ENCODE measurements at regions not wholly inside any gene's neighbourhood (a gene's known extent, or its start where the extent isn't known, plus 50 kb on each side); places are given as distances from the start of the nearest gene placed in this dataset.

DNA sequence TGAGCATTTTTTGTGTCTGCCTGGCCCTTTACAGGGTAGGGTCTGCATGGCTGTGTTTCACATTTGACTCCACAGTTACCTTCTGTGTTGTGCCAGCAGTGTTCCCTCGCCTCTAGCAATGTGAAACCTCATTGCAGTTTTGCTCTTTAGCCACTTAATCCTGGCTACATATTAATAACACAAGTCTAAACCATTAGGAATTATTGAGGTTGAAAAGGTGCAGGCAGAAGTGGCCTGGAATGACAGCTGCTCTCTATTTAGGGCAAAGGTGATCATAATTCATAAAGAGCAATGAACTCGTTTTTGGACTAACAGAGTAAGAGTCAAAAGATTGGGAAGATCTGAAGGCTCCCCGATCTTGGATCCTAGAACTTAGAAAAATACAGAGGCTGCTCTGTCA lies 176.7 kb upstream of the RAD23B start:
- Histone ChIP-seq H3K27me3 (replicated peaks; ENCODE audit: insufficient read depth, low read depth, low read length, poor library complexity) (peaks cover 3% of the 10 kb centered on the region), H3K4me1 (ENCODE audit: insufficient read depth, low read length, poor library complexity, severe bottlenecking) (no peaks in the 10 kb centered on the region), H3K36me3 (ENCODE audit: insufficient read depth, low read length, poor library complexity, severe bottlenecking) (no peaks in the 10 kb centered on the region), H3K9me3 (ENCODE audit: low read depth, low read length, poor library complexity, severe bottlenecking) (no peaks in the 10 kb centered on the region), H3K4me3 (ENCODE audit: low read depth, low read length, poor library complexity, severe bottlenecking) (no peak overlapping the region), H3K27ac (ENCODE audit: low read depth, low read length, poor library complexity, severe bottlenecking) (no peak overlapping the region)
- DNase-seq (ENCODE audit: low spot score): no peak
- ChIA-PET CTCF (no interaction called here), POLR2A (ENCODE audit: low non-redundant PET) (no interaction called here)
- no TSS peak for BruUV-seq (replicated peaks)
- intact Hi-C loops (cut with micrococcal nuclease; ENCODE audit: unreplicated experiment): no loop called here
- TF ChIP-seq, protein P1, sequence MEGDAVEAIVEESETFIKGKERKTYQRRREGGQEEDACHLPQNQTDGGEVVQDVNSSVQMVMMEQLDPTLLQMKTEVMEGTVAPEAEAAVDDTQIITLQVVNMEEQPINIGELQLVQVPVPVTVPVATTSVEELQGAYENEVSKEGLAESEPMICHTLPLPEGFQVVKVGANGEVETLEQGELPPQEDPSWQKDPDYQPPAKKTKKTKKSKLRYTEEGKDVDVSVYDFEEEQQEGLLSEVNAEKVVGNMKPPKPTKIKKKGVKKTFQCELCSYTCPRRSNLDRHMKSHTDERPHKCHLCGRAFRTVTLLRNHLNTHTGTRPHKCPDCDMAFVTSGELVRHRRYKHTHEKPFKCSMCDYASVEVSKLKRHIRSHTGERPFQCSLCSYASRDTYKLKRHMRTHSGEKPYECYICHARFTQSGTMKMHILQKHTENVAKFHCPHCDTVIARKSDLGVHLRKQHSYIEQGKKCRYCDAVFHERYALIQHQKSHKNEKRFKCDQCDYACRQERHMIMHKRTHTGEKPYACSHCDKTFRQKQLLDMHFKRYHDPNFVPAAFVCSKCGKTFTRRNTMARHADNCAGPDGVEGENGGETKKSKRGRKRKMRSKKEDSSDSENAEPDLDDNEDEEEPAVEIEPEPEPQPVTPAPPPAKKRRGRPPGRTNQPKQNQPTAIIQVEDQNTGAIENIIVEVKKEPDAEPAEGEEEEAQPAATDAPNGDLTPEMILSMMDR (conservative IDR thresholded peaks at IDR 0.05; ENCODE audit: low read depth, low read length): no peak
- no peak for TF ChIP-seq EZH2 (IDR thresholded peaks at IDR 0.05; ENCODE audit: borderline replicate concordance, low read depth, low read length, poor library complexity, severe bottlenecking)

DNA sequence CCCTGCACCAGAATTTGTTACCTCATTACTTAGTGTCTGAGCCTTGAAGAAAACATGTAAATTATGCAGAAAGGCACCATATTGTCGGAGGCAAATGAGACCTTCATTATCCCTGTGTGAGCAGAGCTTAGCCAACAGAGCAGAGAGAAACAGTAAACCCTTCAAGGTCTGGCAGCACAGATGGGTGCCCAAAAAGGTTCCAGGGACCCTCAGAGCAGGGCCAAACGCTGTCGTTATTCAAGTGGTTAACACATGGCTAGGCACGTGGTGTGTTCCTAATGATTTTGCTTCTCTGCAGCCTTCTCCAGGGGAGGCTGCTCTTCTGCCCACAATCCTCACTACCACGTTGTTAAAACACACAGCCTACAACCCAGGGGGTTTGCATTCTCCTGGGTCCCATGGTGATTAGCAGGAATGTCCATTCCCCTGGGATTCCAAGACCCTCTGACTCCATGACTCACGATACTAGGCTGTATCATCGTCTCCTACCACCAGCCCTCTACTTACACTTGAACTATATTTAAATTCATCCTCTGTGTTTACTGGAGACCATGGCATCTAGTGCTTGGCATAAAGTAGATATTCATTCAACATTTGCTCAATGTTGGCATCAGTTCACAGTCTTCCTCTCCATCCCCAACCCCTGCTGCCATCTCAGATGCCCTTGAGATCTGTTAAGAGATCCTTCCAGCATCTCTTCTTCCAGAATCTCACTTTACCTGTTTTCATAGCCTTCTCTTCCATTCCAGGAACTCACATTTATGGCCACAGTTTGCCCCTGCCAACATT lies 174.5 kb upstream of the RAD23B start:
- Histone ChIP-seq H3K36me3 (ENCODE audit: insufficient read depth, low read length, poor library complexity, severe bottlenecking) (no peaks in the 10 kb centered on the region), H3K4me3 (ENCODE audit: low read depth, low read length, poor library complexity, severe bottlenecking) (no peak overlapping the region), H3K4me1 (ENCODE audit: insufficient read depth, low read length, poor library complexity, severe bottlenecking) (no peaks in the 10 kb centered on the region), H3K9me3 (ENCODE audit: low read depth, low read length, poor library complexity, severe bottlenecking) (no peaks in the 10 kb centered on the region), H3K27ac (ENCODE audit: low read depth, low read length, poor library complexity, severe bottlenecking) (no peak overlapping the region), H3K27me3 (replicated peaks; ENCODE audit: insufficient read depth, low read depth, low read length, poor library complexity) (peaks cover 4% of the 10 kb centered on the region)
- POLR2A ChIA-PET (ENCODE audit: low non-redundant PET): no interaction called here
- intact Hi-C loops (cut with micrococcal nuclease; ENCODE audit: unreplicated experiment): no loop called here
- peak; percentile 2 for DNase-seq (ENCODE audit: low spot score)
- no TSS peak for BruUV-seq (replicated peaks)
- CTCF ChIA-PET: no interaction called here
- TF ChIP-seq, protein P1 (conservative IDR thresholded peaks at IDR 0.05; ENCODE audit: low read depth, low read length): no peak
- no peak for TF ChIP-seq EZH2 (IDR thresholded peaks at IDR 0.05; ENCODE audit: borderline replicate concordance, low read depth, low read length, poor library complexity, severe bottlenecking)

DNA sequence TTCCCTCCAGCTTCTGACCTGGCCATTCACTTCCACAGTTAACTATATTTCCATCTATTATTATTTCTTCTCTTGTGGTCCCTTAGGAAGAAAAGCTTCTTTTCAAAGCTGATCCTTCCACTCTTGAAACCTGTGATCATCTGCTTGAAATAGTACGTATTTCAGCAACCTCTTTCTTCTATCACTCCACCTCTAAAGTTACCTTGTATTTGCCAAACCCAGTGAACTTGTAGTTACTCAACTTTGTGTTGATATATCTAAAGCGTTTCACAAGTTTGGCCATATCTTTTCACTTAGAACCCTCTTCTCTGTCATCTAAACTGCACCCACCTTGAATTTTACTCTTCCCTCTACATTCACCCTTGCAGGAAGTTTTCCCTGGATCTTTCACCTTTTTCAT lies 173.8 kb upstream of the RAD23B start:
- no peak for DNase-seq (ENCODE audit: low spot score)
- no peak overlapping the region for H3K4me3 ChIP-seq (ENCODE audit: low read depth, low read length, poor library complexity, severe bottlenecking)
- no TSS peak for BruUV-seq (replicated peaks)

More for the DNA sequence above, 173.8 kb upstream of the RAD23B start:
- H3K4me1 ChIP-seq (ENCODE audit: insufficient read depth, low read length, poor library complexity, severe bottlenecking): no peaks in the 10 kb centered on the region
- H3K9me3 ChIP-seq (ENCODE audit: low read depth, low read length, poor library complexity, severe bottlenecking): no peaks in the 10 kb centered on the region
- intact Hi-C loops (cut with micrococcal nuclease; ENCODE audit: unreplicated experiment): no loop called here
- H3K27me3 ChIP-seq (replicated peaks; ENCODE audit: insufficient read depth, low read depth, low read length, poor library complexity): peaks cover 9% of the 10 kb centered on the region
- ChIA-PET POLR2A (ENCODE audit: low non-redundant PET) (no interaction called here), CTCF (no interaction called here)
- H3K36me3 ChIP-seq (ENCODE audit: insufficient read depth, low read length, poor library complexity, severe bottlenecking): no peaks in the 10 kb centered on the region
- TF ChIP-seq, protein P1 (conservative IDR thresholded peaks at IDR 0.05; ENCODE audit: low read depth, low read length): no peak
- no peak for TF ChIP-seq EZH2 (IDR thresholded peaks at IDR 0.05; ENCODE audit: borderline replicate concordance, low read depth, low read length, poor library complexity, severe bottlenecking)
- no peak overlapping the region for H3K27ac ChIP-seq (ENCODE audit: low read depth, low read length, poor library complexity, severe bottlenecking)
